ENCODE measurements at regions not wholly inside any gene's neighbourhood (a gene's known extent, or its start where the extent isn't known, plus 50 kb on each side); places are given as distances from the start of the nearest gene placed in this dataset.
"Not testable (repeated sequence)": the region's sequence is repeated elsewhere in the genome, so short reads cannot be mapped to it uniquely, and the experiment has no call there.

GRCh38 chr10:21347785-21348170 lies 177.7 kb downstream of the SKIDA1 start:
- Mint-ChIP-seq H3K4me1 (no peaks in the 10 kb centered on the region), H3K27ac (no peak overlapping the region), H3K36me3 (no peaks in the 10 kb centered on the region), H3K27me3 (peaks cover 0 to 4% of the 10 kb centered on the region in 2 donors), H3K9me3 (peaks cover 0 to 5% (median 0%) of the 10 kb centered on the region in 3 donors), H3K4me3 (no peak overlapping the region)
- Histone ChIP-seq H3K27me3 (replicated peaks in 1 of 2; ENCODE audit: control insufficient read depth in 2 of 2, extremely low read depth in 1 of 2, insufficient read depth in 2 of 2, low read length in 1 of 2) (no peaks in the 10 kb centered on the region), H3K4me3 (ENCODE audit: control insufficient read depth in 1 of 2, extremely low read depth in 1 of 2, low read length in 1 of 2) (no peak overlapping the region), H3K27ac (ENCODE audit: low read length) (no peak overlapping the region), H3K36me3 (ENCODE audit: control insufficient read depth in 2 of 2, extremely low read depth in 1 of 2, insufficient read depth in 1 of 2, low read length in 1 of 2) (no peaks in the 10 kb centered on the region), H3K9me3 (no peaks in the 10 kb centered on the region), H3K4me1 (ENCODE audit: control insufficient read depth in 1 of 2, extremely low read depth in 1 of 2, insufficient read depth in 2 of 2, low read length in 2 of 2) (no peaks in the 10 kb centered on the region)
- DNase-seq (no peak), ATAC-seq (replicated peaks in 1 of 4) (no peak)
- POLR2A ChIA-PET, result no interaction called here
- CTCF ChIA-PET, result no interaction called here
- WGBS (ENCODE audit: insufficient coverage), result no CpG with 5 or more reads among the region's 2 CpGs

- 33% methylated on average over 1 of the region's 7 CpGs for WGBS (ENCODE audit: insufficient coverage)
- no peaks in the 10 kb centered on the region for H3K36me3 ChIP-seq (ENCODE audit: control insufficient read depth in 2 of 2, extremely low read depth in 1 of 2, insufficient read depth in 1 of 2, low read length in 1 of 2)
- no peaks in the 10 kb centered on the region for H3K27me3 ChIP-seq (replicated peaks in 1 of 2; ENCODE audit: control insufficient read depth in 2 of 2, extremely low read depth in 1 of 2, insufficient read depth in 2 of 2, low read length in 1 of 2)
- Mint-ChIP-seq H3K9me3 (peaks cover 0 to 5% (median 0%) of the 10 kb centered on the region in 3 donors), H3K36me3 (no peaks in the 10 kb centered on the region), H3K27me3 (peaks cover 0 to 4% of the 10 kb centered on the region in 2 donors), H3K27ac (no peak overlapping the region), H3K4me3 (no peak overlapping the region), H3K4me1 (no peaks in the 10 kb centered on the region)
- DNase-seq (no peak), ATAC-seq (replicated peaks in 1 of 4) (no peak)
- no peak overlapping the region for H3K4me3 ChIP-seq (ENCODE audit: control insufficient read depth in 1 of 2, extremely low read depth in 1 of 2, low read length in 1 of 2)
- H3K9me3 ChIP-seq, result no peaks in the 10 kb centered on the region
- ChIA-PET CTCF (no interaction called here), POLR2A (no interaction called here)
- no peak overlapping the region for H3K27ac ChIP-seq (ENCODE audit: low read length)
- H3K4me1 ChIP-seq (ENCODE audit: control insufficient read depth in 1 of 2, extremely low read depth in 1 of 2, insufficient read depth in 2 of 2, low read length in 2 of 2), result no peaks in the 10 kb centered on the region
Observed at GRCh38 chr10:21347043-21347784, 178.3 kb downstream of the SKIDA1 start.

- no peak for ATAC-seq (replicated peaks in 1 of 4)
- H3K4me1 Mint-ChIP-seq, result no peaks in the 10 kb centered on the region
- no peak overlapping the region for H3K27ac Mint-ChIP-seq
- H3K4me1 ChIP-seq (ENCODE audit: control insufficient read depth in 1 of 2, extremely low read depth in 1 of 2, insufficient read depth in 2 of 2, low read length in 2 of 2), result no peaks in the 10 kb centered on the region
- H3K36me3 ChIP-seq (ENCODE audit: control insufficient read depth in 2 of 2, extremely low read depth in 1 of 2, insufficient read depth in 1 of 2, low read length in 1 of 2), result no peaks in the 10 kb centered on the region
- H3K9me3 ChIP-seq, result no peaks in the 10 kb centered on the region
- WGBS (ENCODE audit: insufficient coverage), result 88% methylated on average over 1 of the region's 3 CpGs
- H3K4me3 ChIP-seq (ENCODE audit: control insufficient read depth in 1 of 2, extremely low read depth in 1 of 2, low read length in 1 of 2), result no peak overlapping the region
- POLR2A ChIA-PET, result no interaction called here
- H3K27ac ChIP-seq (ENCODE audit: low read length), result no peak overlapping the region
- no peak overlapping the region for H3K4me3 Mint-ChIP-seq
- H3K27me3 Mint-ChIP-seq, result peaks cover 3 to 12% of the 10 kb centered on the region in 2 donors
- peaks cover 0 to 5% (median 0%) of the 10 kb centered on the region in 3 donors for H3K9me3 Mint-ChIP-seq
- peaks cover 0 to 4% of the 10 kb centered on the region in 2 experiments for H3K27me3 ChIP-seq (replicated peaks in 1 of 2; ENCODE audit: control insufficient read depth in 2 of 2, extremely low read depth in 1 of 2, insufficient read depth in 2 of 2, low read length in 1 of 2)
- DNase-seq, result no peak
- H3K36me3 Mint-ChIP-seq, result no peaks in the 10 kb centered on the region
- CTCF ChIA-PET, result no interaction called here
Observed at GRCh38 chr10:21343087-21343486, 182.4 kb downstream of the SKIDA1 start.

DNA sequence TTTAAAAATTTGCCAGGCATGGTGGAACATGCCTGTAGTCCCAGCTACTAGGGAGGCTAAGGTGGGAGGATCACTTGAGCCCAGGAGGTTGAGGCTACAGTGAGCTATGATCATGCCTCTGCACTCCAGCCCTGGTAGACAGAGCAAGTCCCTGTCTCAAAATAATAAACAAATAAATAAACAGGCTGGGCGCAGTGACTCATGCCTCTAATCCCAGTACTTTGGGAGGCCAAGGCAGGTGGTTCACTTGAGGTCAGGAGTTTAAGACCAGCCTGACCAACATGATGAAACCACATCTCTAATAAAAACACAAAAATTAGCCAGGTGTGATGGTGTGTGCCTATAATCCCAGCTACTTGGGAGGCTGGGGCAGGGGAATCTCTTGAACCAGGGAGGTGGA lies 183.0 kb downstream of the SKIDA1 start:
- H3K36me3 ChIP-seq (ENCODE audit: control insufficient read depth in 2 of 2, extremely low read depth in 1 of 2, insufficient read depth in 1 of 2, low read length in 1 of 2); DNase-seq; H3K27me3 ChIP-seq (replicated peaks in 1 of 2; ENCODE audit: control insufficient read depth in 2 of 2, extremely low read depth in 1 of 2, insufficient read depth in 2 of 2, low read length in 1 of 2); H3K4me1 Mint-ChIP-seq; ATAC-seq (replicated peaks in 1 of 4); H3K27ac Mint-ChIP-seq; H3K4me3 Mint-ChIP-seq; H3K27ac ChIP-seq (ENCODE audit: low read length); H3K4me1 ChIP-seq (ENCODE audit: control insufficient read depth in 1 of 2, extremely low read depth in 1 of 2, insufficient read depth in 2 of 2, low read length in 2 of 2); H3K27me3 Mint-ChIP-seq; H3K4me3 ChIP-seq (ENCODE audit: control insufficient read depth in 1 of 2, extremely low read depth in 1 of 2, low read length in 1 of 2); H3K9me3 ChIP-seq; H3K36me3 Mint-ChIP-seq; CTCF ChIA-PET; POLR2A ChIA-PET; H3K9me3 Mint-ChIP-seq: not testable (repeated sequence)
- WGBS (ENCODE audit: insufficient coverage), result no CpG with 5 or more reads among the region's 1 CpG

- no peak overlapping the region for H3K27ac Mint-ChIP-seq
- Histone ChIP-seq H3K4me1 (ENCODE audit: control insufficient read depth in 1 of 2, extremely low read depth in 1 of 2, insufficient read depth in 2 of 2, low read length in 2 of 2) (no peaks in the 10 kb centered on the region), H3K9me3 (no peaks in the 10 kb centered on the region), H3K4me3 (ENCODE audit: control insufficient read depth in 1 of 2, extremely low read depth in 1 of 2, low read length in 1 of 2) (no peak overlapping the region), H3K27me3 (replicated peaks in 1 of 2; ENCODE audit: control insufficient read depth in 2 of 2, extremely low read depth in 1 of 2, insufficient read depth in 2 of 2, low read length in 1 of 2) (peaks cover 0 to 4% of the 10 kb centered on the region in 2 experiments), H3K27ac (ENCODE audit: low read length) (no peak overlapping the region), H3K36me3 (ENCODE audit: control insufficient read depth in 2 of 2, extremely low read depth in 1 of 2, insufficient read depth in 1 of 2, low read length in 1 of 2) (no peaks in the 10 kb centered on the region)
- no CpG with 5 or more reads among the region's 3 CpGs for WGBS (ENCODE audit: insufficient coverage)
- H3K4me1 Mint-ChIP-seq, result no peaks in the 10 kb centered on the region
- H3K4me3 Mint-ChIP-seq, result no peak overlapping the region
- ChIA-PET CTCF (no interaction called here), POLR2A (no interaction called here)
- DNase-seq (no peak), ATAC-seq (replicated peaks in 1 of 4) (no peak)
- H3K36me3 Mint-ChIP-seq, result no peaks in the 10 kb centered on the region
- H3K27me3 Mint-ChIP-seq, result peaks cover 6 to 9% of the 10 kb centered on the region in 2 donors
- no peaks in the 10 kb centered on the region for H3K9me3 Mint-ChIP-seq
Observed at GRCh38 chr10:21340331-21340730, 185.2 kb downstream of the SKIDA1 start.

- no peak for DNase-seq
- no peak overlapping the region for H3K27ac ChIP-seq (ENCODE audit: low read length)
- no peak overlapping the region for H3K4me3 ChIP-seq (ENCODE audit: control insufficient read depth in 1 of 2, extremely low read depth in 1 of 2, low read length in 1 of 2)
- H3K4me3 Mint-ChIP-seq, result no peak overlapping the region
- POLR2A ChIA-PET, result no interaction called here
- H3K27ac Mint-ChIP-seq, result no peak overlapping the region
- H3K4me1 Mint-ChIP-seq, result no peaks in the 10 kb centered on the region
- no peaks in the 10 kb centered on the region for H3K9me3 ChIP-seq
- H3K4me1 ChIP-seq (ENCODE audit: control insufficient read depth in 1 of 2, extremely low read depth in 1 of 2, insufficient read depth in 2 of 2, low read length in 2 of 2), result no peaks in the 10 kb centered on the region
- peaks cover 6 to 9% of the 10 kb centered on the region in 2 donors for H3K27me3 Mint-ChIP-seq
- no peaks in the 10 kb centered on the region for H3K9me3 Mint-ChIP-seq
- peaks cover 0 to 4% of the 10 kb centered on the region in 2 experiments for H3K27me3 ChIP-seq (replicated peaks in 1 of 2; ENCODE audit: control insufficient read depth in 2 of 2, extremely low read depth in 1 of 2, insufficient read depth in 2 of 2, low read length in 1 of 2)
- H3K36me3 ChIP-seq (ENCODE audit: control insufficient read depth in 2 of 2, extremely low read depth in 1 of 2, insufficient read depth in 1 of 2, low read length in 1 of 2), result no peaks in the 10 kb centered on the region
- no peak for ATAC-seq (replicated peaks in 1 of 4)
- no CpG with 5 or more reads among the region's 7 CpGs for WGBS (ENCODE audit: insufficient coverage)
- H3K36me3 Mint-ChIP-seq, result no peaks in the 10 kb centered on the region
- CTCF ChIA-PET, result no interaction called here
Observed at GRCh38 chr10:21337171-21337792, 188.2 kb downstream of the SKIDA1 start.

Data from T-cell (primary cell).